ENCODE measurements at regions not wholly inside any gene's neighbourhood (a gene's known extent, or its start where the extent isn't known, plus 50 kb on each side); places are given as distances from the start of the nearest gene placed in this dataset.
"Not testable (repeated sequence)": the region's sequence is repeated elsewhere in the genome, so short reads cannot be mapped to it uniquely, and the experiment has no call there.

GRCh38 chrX:25897758-25898157 lies 240.4 kb upstream of the MAGEB18 start:
- Histone ChIP-seq H3K4me2 (ENCODE audit: low read length) (no peak overlapping the region), H3F3A (ENCODE audit: insufficient read depth, low read length) (no peaks in the 10 kb centered on the region), H4K20me1 (ENCODE audit: insufficient read depth, low read length) (no peaks in the 10 kb centered on the region), H3K9me3 (ENCODE audit: low read length) (no peaks in the 10 kb centered on the region), H3K36me3 (ENCODE audit: insufficient read depth, low read length) (no peaks in the 10 kb centered on the region), H3K27ac (ENCODE audit: low read depth, low read length, poor library complexity, severe bottlenecking) (no peak overlapping the region), H3K4me3 (ENCODE audit: low read depth, low read length, poor library complexity, severe bottlenecking) (no peak overlapping the region), H3K9ac (ENCODE audit: low read length) (no peak overlapping the region), H2AFZ (ENCODE audit: low read length) (no peak overlapping the region), H3K9me2 (ENCODE audit: low read depth, low read length) (no peaks in the 10 kb centered on the region), H3K4me1 (ENCODE audit: insufficient read depth, low read length, severe bottlenecking) (no peaks in the 10 kb centered on the region), H3K27me3 (ENCODE audit: insufficient read depth, low read length) (no peaks in the 10 kb centered on the region), H3K79me2 (ENCODE audit: insufficient read depth, low read length) (no peaks in the 10 kb centered on the region)
- no peak for TF ChIP-seq CTCF (IDR thresholded peaks at IDR 0.05; ENCODE audit: low read length)
- TF ChIP-seq EZH2 (IDR thresholded peaks at IDR 0.05; ENCODE audit: borderline replicate concordance, low read length) = no peak

DNA sequence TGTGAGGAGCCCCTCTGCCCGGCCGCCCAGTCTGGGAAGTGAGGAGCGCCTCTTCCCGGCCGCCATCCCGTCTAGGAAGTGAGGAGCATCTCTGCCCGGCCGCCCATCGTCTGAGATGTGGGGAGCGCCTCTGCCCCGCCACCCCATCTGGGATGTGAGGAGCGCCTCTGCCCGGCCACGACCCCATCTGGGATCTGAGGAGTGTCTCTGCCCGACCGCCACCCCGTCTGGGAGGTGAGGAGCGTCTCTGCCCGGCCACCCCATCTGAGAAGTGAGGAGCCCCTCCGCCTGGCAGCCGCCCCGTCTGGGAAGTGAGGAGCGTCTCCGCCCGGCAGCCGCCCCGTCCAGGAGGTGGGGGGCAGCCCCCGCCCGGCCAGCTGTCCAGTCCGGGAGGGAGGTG lies 232.4 kb upstream of the MAGEB18 start:
- not testable (repeated sequence) for H3K4me1 ChIP-seq (ENCODE audit: insufficient read depth, low read length, severe bottlenecking); H4K20me1 ChIP-seq (ENCODE audit: insufficient read depth, low read length); H3K27ac ChIP-seq (ENCODE audit: low read depth, low read length, poor library complexity, severe bottlenecking); H3K27me3 ChIP-seq (ENCODE audit: insufficient read depth, low read length); H3K9me2 ChIP-seq (ENCODE audit: low read depth, low read length); H3F3A ChIP-seq (ENCODE audit: insufficient read depth, low read length); H3K9me3 ChIP-seq (ENCODE audit: low read length); H3K4me2 ChIP-seq (ENCODE audit: low read length); H3K4me3 ChIP-seq (ENCODE audit: low read depth, low read length, poor library complexity, severe bottlenecking); H2AFZ ChIP-seq (ENCODE audit: low read length); H3K36me3 ChIP-seq (ENCODE audit: insufficient read depth, low read length); H3K9ac ChIP-seq (ENCODE audit: low read length); H3K79me2 ChIP-seq (ENCODE audit: insufficient read depth, low read length)

- Histone ChIP-seq H3K4me2 (ENCODE audit: low read length) (no peak overlapping the region), H3K9me3 (ENCODE audit: low read length) (no peaks in the 10 kb centered on the region), H3K4me1 (ENCODE audit: insufficient read depth, low read length, severe bottlenecking) (no peaks in the 10 kb centered on the region), H3K27ac (ENCODE audit: low read depth, low read length, poor library complexity, severe bottlenecking) (no peak overlapping the region), H4K20me1 (ENCODE audit: insufficient read depth, low read length) (no peaks in the 10 kb centered on the region), H2AFZ (ENCODE audit: low read length) (no peak overlapping the region), H3F3A (ENCODE audit: insufficient read depth, low read length) (no peaks in the 10 kb centered on the region), H3K27me3 (ENCODE audit: insufficient read depth, low read length) (no peaks in the 10 kb centered on the region), H3K4me3 (ENCODE audit: low read depth, low read length, poor library complexity, severe bottlenecking) (no peak overlapping the region), H3K9ac (ENCODE audit: low read length) (no peak overlapping the region), H3K9me2 (ENCODE audit: low read depth, low read length) (no peaks in the 10 kb centered on the region), H3K79me2 (ENCODE audit: insufficient read depth, low read length) (no peaks in the 10 kb centered on the region), H3K36me3 (ENCODE audit: insufficient read depth, low read length) (no peaks in the 10 kb centered on the region)
- TF ChIP-seq EZH2 (IDR thresholded peaks at IDR 0.05; ENCODE audit: borderline replicate concordance, low read length) (no peak), CTCF (IDR thresholded peaks at IDR 0.05; ENCODE audit: low read length) (no peak)
Measured at GRCh38 chrX:25925946-25926345, 212.2 kb upstream of the MAGEB18 start.

GRCh38 chrX:25928316-25928715 lies 209.8 kb upstream of the MAGEB18 start:
- H3K9me2 ChIP-seq (ENCODE audit: low read depth, low read length) = no peaks in the 10 kb centered on the region
- H3K9ac ChIP-seq (ENCODE audit: low read length) = no peak overlapping the region
- H3K27ac ChIP-seq (ENCODE audit: low read depth, low read length, poor library complexity, severe bottlenecking) = no peak overlapping the region
- no peaks in the 10 kb centered on the region for H3F3A ChIP-seq (ENCODE audit: insufficient read depth, low read length)
- H3K36me3 ChIP-seq (ENCODE audit: insufficient read depth, low read length) = no peaks in the 10 kb centered on the region
- H3K27me3 ChIP-seq (ENCODE audit: insufficient read depth, low read length) = no peaks in the 10 kb centered on the region
- no peak for TF ChIP-seq EZH2 (IDR thresholded peaks at IDR 0.05; ENCODE audit: borderline replicate concordance, low read length)
- no peak for TF ChIP-seq CTCF (IDR thresholded peaks at IDR 0.05; ENCODE audit: low read length)
- H3K9me3 ChIP-seq (ENCODE audit: low read length) = no peaks in the 10 kb centered on the region
- H3K79me2 ChIP-seq (ENCODE audit: insufficient read depth, low read length) = no peaks in the 10 kb centered on the region
- H4K20me1 ChIP-seq (ENCODE audit: insufficient read depth, low read length) = no peaks in the 10 kb centered on the region
- H3K4me3 ChIP-seq (ENCODE audit: low read depth, low read length, poor library complexity, severe bottlenecking) = no peak overlapping the region
- no peaks in the 10 kb centered on the region for H3K4me1 ChIP-seq (ENCODE audit: insufficient read depth, low read length, severe bottlenecking)
- no peak overlapping the region for H2AFZ ChIP-seq (ENCODE audit: low read length)
- no peak overlapping the region for H3K4me2 ChIP-seq (ENCODE audit: low read length)
